ENCODE measurements at regions not wholly inside any gene's neighbourhood (a gene's known extent, or its start where the extent isn't known, plus 50 kb on each side); places are given as distances from the start of the nearest gene placed in this dataset.

GRCh38 chr1:116287341-116288200, 85.5 kb upstream of the ATP1A1 start:
- no peak for TF ChIP-seq CTCF (conservative IDR thresholded peaks at IDR 0.05; ENCODE audit: low read depth, low read length)
- no peak for TF ChIP-seq EZH2 (IDR thresholded peaks at IDR 0.05; ENCODE audit: low read length, unreplicated experiment)

Data from PC-3 (cell line).